Right atrium auricular region (tissue), 2 donors: ENCODE measurements at regions not wholly inside any gene's neighbourhood (a gene's known extent, or its start where the extent isn't known, plus 50 kb on each side); places are given as distances from the start of the nearest gene placed in this dataset.
"Not testable (repeated sequence)": the region's sequence is repeated elsewhere in the genome, so short reads cannot be mapped to it uniquely, and the experiment has no call there.

Experiments used
- DNase-seq: peaks from one replicate; pipeline ENCODE4 v3.0.0-alpha.2; 2019; ENCODE audit warnings: low spot score
- H3K27ac ChIP-seq, 2 donors: fragments of 200-600 bp; sonication (generic); 1 replicate in 1 of 2; 2 replicates in 1 of 2; pipeline ENCODE4 v1.5.1; 2016 to 2019
- H3K27me3 ChIP-seq, 2 donors: fragments of 200-600 bp; sonication (generic); one replicate each; pipeline versions ENCODE4 v1.5.1 to v1.6.0; 2017 to 2019
- H3K36me3 ChIP-seq: fragments of 200-600 bp; sonication (generic); one replicate; pipeline ENCODE4 v1.5.1; 2016
- H3K4me1 ChIP-seq, 2 donors: fragments of 200-600 bp; sonication (generic); one replicate each; pipeline versions ENCODE4 v1.5.1 to v1.6.0; 2017 to 2019
- H3K4me3 ChIP-seq, 2 donors: fragments of 200-600 bp; sonication (generic); 1 replicate in 1 of 2; 2 replicates in 1 of 2; pipeline ENCODE4 v1.5.1; 2017 to 2019; ENCODE audit warnings: mild to moderate bottlenecking in 1 of 2, moderate library complexity in 1 of 2
- H3K9me3 ChIP-seq, 2 donors: fragments of 200-600 bp; sonication (generic); one replicate each; pipeline ENCODE4 v1.5.1; 2019
- TF ChIP-seq, protein P1 (sequence below), 2 donors: fragments of 200-600 bp; sonication (generic); IDR thresholded peaks; one replicate each; pipeline ENCODE4 v1.5.1; 2019; ENCODE audit warnings: antibody characterized with exemption in 2 of 2

DNA sequence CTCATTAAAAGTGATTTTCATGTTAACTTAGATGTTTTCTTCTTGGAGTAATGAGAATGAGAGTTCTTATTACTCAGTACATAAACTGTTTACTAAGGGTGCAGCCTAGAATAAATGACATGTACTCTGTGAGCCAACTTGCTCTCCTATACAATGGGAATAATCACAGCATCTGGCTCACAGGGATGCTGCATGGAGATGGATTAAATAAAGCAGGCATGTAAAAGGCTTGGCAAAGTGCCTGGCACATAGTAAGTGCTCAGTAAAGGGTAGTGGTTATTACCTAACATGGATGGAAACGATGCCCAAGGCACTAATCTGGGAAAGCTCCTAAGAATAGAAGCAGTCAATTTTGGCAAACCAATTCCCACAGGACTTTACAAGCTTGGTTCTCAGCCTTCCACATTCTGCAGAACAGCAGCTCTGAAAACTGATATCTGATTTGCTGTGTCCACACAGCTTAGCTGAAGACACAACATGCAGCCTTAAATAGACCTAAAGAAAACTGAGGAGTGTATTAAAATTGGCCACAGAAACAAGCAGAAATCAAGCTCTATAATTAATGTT lies 176.1 kb downstream of the ABCC12 start:
- Histone ChIP-seq H3K27ac (no peak overlapping the region), H3K4me3 (no peak overlapping the region), H3K36me3 (no peaks in the 10 kb centered on the region), H3K9me3 (no peaks in the 10 kb centered on the region), H3K27me3 (no peaks in the 10 kb centered on the region), H3K4me1 (no peaks in the 10 kb centered on the region)
- TF ChIP-seq, protein P1, sequence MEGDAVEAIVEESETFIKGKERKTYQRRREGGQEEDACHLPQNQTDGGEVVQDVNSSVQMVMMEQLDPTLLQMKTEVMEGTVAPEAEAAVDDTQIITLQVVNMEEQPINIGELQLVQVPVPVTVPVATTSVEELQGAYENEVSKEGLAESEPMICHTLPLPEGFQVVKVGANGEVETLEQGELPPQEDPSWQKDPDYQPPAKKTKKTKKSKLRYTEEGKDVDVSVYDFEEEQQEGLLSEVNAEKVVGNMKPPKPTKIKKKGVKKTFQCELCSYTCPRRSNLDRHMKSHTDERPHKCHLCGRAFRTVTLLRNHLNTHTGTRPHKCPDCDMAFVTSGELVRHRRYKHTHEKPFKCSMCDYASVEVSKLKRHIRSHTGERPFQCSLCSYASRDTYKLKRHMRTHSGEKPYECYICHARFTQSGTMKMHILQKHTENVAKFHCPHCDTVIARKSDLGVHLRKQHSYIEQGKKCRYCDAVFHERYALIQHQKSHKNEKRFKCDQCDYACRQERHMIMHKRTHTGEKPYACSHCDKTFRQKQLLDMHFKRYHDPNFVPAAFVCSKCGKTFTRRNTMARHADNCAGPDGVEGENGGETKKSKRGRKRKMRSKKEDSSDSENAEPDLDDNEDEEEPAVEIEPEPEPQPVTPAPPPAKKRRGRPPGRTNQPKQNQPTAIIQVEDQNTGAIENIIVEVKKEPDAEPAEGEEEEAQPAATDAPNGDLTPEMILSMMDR (IDR thresholded peaks at IDR 0.05) = no peak
- DNase-seq = no peak

DNA sequence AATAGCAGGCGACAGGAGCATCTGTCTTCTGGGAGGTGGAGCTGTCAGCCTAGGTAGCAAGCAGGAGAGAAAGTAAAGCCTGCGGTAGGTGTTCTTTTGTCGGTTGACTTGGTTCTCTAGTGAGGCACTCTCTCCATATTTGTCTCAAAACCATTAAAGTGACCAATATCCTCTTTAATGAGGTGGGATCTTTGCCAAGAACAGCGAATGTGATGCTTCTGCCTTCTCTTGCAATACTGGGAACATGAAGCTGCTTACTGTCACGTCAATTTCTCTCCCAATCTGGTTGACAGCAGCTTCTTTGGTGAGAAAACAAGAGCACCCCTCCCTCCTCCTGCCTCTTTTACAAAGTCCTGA lies 176.7 kb downstream of the ABCC12 start:
- no peak for DNase-seq
- Histone ChIP-seq H3K36me3 (no peaks in the 10 kb centered on the region), H3K9me3 (no peaks in the 10 kb centered on the region), H3K27ac (no peak overlapping the region), H3K27me3 (no peaks in the 10 kb centered on the region), H3K4me3 (no peak overlapping the region), H3K4me1 (no peaks in the 10 kb centered on the region)
- TF ChIP-seq, protein P1 (IDR thresholded peaks at IDR 0.05) = no peak

GRCh38 chr16:47978491-47979163 lies 177.2 kb downstream of the ABCC12 start:
- TF ChIP-seq, protein P1 (IDR thresholded peaks at IDR 0.05) = no peak
- H3K4me3 ChIP-seq = no peak overlapping the region
- no peaks in the 10 kb centered on the region for H3K36me3 ChIP-seq
- H3K4me1 ChIP-seq = no peaks in the 10 kb centered on the region
- no peak overlapping the region for H3K27ac ChIP-seq
- no peaks in the 10 kb centered on the region for H3K27me3 ChIP-seq
- H3K9me3 ChIP-seq = no peaks in the 10 kb centered on the region
- DNase-seq = no peak

DNA sequence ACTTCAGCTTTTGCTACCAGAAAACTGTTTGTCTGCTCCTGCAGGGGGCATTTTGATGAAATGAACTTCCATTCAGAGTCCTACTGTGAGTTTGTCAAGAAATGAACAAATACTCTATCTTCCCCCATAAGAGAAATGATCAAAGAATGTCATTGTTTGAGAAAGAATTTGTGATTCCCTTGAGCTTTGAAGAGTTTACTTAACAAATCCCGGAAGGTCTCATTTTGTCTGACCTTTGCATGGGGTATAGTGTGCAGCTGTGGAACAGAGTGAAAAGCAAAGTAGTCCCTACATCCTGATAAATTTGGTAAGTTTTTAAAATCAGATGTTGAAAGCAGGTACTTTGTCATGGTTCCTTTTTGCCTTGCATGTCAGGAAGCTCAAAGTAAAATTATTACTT lies 178.0 kb downstream of the ABCC12 start:
- H3K27me3 ChIP-seq = no peaks in the 10 kb centered on the region
- DNase-seq = no peak
- no peak overlapping the region for H3K27ac ChIP-seq
- TF ChIP-seq, protein P1 (IDR thresholded peaks at IDR 0.05) = no peak
- H3K4me1 ChIP-seq = no peaks in the 10 kb centered on the region
- H3K36me3 ChIP-seq = no peaks in the 10 kb centered on the region
- no peaks in the 10 kb centered on the region for H3K9me3 ChIP-seq
- no peak overlapping the region for H3K4me3 ChIP-seq

- no peaks in the 10 kb centered on the region for H3K9me3 ChIP-seq
- H3K4me1 ChIP-seq = no peaks in the 10 kb centered on the region
- DNase-seq = no peak
- no peaks in the 10 kb centered on the region for H3K36me3 ChIP-seq
- H3K27ac ChIP-seq = no peak overlapping the region
- TF ChIP-seq, protein P1 (IDR thresholded peaks at IDR 0.05) = no peak
- no peak overlapping the region for H3K4me3 ChIP-seq
- H3K27me3 ChIP-seq = no peaks in the 10 kb centered on the region
Measured at GRCh38 chr16:47976636-47977210, 179.1 kb downstream of the ABCC12 start.

GRCh38 chr16:47974971-47975370 lies 180.8 kb downstream of the ABCC12 start:
- H3K4me1 ChIP-seq, H3K4me3 ChIP-seq, H3K36me3 ChIP-seq, H3K27me3 ChIP-seq, H3K9me3 ChIP-seq, DNase-seq, H3K27ac ChIP-seq: not testable (repeated sequence)
